ENCODE measurements at regions not wholly inside any gene's neighbourhood (a gene's known extent, or its start where the extent isn't known, plus 50 kb on each side); places are given as distances from the start of the nearest gene placed in this dataset.

- TF ChIP-seq, protein P1, sequence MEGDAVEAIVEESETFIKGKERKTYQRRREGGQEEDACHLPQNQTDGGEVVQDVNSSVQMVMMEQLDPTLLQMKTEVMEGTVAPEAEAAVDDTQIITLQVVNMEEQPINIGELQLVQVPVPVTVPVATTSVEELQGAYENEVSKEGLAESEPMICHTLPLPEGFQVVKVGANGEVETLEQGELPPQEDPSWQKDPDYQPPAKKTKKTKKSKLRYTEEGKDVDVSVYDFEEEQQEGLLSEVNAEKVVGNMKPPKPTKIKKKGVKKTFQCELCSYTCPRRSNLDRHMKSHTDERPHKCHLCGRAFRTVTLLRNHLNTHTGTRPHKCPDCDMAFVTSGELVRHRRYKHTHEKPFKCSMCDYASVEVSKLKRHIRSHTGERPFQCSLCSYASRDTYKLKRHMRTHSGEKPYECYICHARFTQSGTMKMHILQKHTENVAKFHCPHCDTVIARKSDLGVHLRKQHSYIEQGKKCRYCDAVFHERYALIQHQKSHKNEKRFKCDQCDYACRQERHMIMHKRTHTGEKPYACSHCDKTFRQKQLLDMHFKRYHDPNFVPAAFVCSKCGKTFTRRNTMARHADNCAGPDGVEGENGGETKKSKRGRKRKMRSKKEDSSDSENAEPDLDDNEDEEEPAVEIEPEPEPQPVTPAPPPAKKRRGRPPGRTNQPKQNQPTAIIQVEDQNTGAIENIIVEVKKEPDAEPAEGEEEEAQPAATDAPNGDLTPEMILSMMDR (IDR thresholded peaks at IDR 0.05; ENCODE audit: borderline replicate concordance, extremely low read depth, low read length, poor library complexity, severe bottlenecking): no peak
- TF ChIP-seq EZH2 (IDR thresholded peaks at IDR 0.05; ENCODE audit: borderline replicate concordance, low read depth, low read length, severe bottlenecking): no peak
Observed at GRCh38 chr3:197369545-197369944, 71.1 kb upstream of the DLG1 start.

Data from DND-41 (cell line).